ENCODE measurements at regions not wholly inside any gene's neighbourhood (a gene's known extent, or its start where the extent isn't known, plus 50 kb on each side); places are given as distances from the start of the nearest gene placed in this dataset.
"Not testable (repeated sequence)": the region's sequence is repeated elsewhere in the genome, so short reads cannot be mapped to it uniquely, and the experiment has no call there.

DNA sequence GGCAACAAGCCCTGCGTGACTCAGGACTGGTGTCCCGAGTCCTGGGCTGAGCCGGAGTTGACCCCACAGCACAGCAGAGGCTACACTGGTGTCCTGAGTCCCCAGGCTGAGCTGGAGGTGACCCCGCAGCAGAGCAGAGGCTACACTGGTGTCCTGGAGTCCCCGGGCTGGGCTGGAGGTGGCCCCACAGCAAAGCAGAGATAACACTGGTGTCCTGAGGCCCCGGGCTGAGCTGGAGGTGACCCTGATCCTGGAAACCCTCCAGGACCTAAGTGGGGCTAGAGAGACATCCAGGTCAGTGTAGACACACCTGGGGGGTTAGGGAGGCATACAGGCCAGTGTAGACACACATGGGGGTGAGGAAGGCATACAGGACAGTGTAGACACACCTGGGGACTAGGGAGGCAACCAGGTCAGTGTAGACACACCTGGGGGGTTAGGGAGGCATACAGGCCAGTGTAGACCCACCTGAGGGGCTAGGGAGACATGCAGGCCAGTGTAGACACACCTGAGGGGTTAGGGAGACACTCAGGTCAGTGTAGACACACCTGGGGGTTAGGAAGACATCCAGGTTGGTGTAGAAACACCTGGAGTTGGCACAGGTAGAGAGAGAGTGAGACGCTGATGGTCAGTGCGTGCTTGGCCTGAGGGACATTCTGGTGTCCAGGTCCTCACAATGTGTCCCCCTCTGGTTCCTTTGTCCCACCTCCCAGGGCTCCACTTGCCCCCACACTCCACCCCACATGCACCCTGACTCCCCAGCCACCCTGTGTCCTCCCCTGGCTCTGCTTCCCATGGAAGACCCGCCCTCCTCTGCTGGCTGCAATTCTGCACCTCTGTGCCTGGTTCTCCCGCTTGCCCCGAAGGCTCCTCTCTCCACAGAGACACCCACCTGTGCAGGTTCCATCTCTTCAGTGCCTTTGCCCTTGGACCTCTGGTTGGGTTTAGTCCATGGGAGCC lies 321.6 kb upstream of the SFSWAP start:
- ATAC-seq: no peak
- H3K27me3 ChIP-seq: peaks cover 0 to 65% of the 10 kb centered on the region in 2 donors
- intact Hi-C loops (cut with DNase I): no loop called here

DNA sequence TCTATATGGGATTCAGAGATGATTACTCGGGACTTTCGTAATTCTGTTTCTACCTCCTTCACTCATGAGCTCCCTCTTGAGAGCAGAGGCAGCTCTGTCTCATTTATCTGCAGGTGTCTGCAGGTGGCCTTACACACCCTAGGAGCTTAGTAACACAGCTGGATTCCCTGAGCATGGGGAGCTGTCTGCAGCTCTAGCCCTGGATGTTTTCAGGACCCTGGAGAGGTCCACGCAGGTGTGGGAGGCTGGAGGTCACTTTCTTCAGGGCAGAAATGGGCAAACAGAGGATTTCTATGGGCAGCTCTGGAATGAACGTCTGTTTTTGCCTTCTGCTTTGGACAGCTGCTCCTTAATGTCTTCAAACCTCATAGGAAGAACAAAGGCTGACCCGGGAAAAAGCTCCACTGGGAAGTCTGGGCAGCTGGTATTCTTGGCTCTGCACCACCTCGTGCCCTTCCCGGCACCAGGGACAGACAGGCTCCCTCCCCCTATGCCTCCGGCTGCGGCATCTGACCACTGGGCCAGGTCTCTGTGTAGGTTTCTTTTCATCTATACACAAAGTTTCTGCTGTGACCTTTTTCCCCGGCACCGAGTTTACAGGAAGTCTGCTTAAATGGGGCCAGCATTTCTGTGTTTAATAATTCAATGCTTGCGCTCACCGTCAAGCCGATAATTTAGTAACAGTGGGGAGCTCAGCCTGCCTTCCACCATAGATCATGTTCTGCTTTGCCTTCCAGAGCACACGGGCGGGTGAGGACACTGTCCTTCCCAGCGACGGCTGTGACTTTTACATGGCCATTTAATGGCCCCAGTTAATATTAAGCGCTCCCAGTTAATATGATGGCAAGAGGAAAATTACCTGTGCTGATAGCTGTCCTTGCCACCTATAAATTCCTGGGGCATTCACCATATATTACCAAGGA lies 320.2 kb upstream of the SFSWAP start:
- TF ChIP-seq, protein P1, sequence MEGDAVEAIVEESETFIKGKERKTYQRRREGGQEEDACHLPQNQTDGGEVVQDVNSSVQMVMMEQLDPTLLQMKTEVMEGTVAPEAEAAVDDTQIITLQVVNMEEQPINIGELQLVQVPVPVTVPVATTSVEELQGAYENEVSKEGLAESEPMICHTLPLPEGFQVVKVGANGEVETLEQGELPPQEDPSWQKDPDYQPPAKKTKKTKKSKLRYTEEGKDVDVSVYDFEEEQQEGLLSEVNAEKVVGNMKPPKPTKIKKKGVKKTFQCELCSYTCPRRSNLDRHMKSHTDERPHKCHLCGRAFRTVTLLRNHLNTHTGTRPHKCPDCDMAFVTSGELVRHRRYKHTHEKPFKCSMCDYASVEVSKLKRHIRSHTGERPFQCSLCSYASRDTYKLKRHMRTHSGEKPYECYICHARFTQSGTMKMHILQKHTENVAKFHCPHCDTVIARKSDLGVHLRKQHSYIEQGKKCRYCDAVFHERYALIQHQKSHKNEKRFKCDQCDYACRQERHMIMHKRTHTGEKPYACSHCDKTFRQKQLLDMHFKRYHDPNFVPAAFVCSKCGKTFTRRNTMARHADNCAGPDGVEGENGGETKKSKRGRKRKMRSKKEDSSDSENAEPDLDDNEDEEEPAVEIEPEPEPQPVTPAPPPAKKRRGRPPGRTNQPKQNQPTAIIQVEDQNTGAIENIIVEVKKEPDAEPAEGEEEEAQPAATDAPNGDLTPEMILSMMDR (IDR thresholded peaks at IDR 0.05): no peak
- Histone ChIP-seq H3K4me1 (no peaks in the 10 kb centered on the region), H3K4me3 (no peak overlapping the region), H3K36me3 (no peaks in the 10 kb centered on the region), H3K27me3 (peaks cover 0 to 52% of the 10 kb centered on the region in 2 donors), H3K9me3 (no peaks in the 10 kb centered on the region), H3K27ac (no peak overlapping the region)
- intact Hi-C loops (cut with DNase I): no loop called here
- DNase-seq (peak in 1 of 4 donors; percentile 41), ATAC-seq (peak; percentile 74)

More for the DNA sequence above, 321.6 kb upstream of the SFSWAP start:
- Histone ChIP-seq H3K27ac (no peak overlapping the region), H3K4me1 (no peaks in the 10 kb centered on the region), H3K4me3 (no peak overlapping the region), H3K9me3 (no peaks in the 10 kb centered on the region), H3K36me3 (no peaks in the 10 kb centered on the region)
- TF ChIP-seq, protein P1 (IDR thresholded peaks at IDR 0.05): no peak
- no peak for DNase-seq

DNA sequence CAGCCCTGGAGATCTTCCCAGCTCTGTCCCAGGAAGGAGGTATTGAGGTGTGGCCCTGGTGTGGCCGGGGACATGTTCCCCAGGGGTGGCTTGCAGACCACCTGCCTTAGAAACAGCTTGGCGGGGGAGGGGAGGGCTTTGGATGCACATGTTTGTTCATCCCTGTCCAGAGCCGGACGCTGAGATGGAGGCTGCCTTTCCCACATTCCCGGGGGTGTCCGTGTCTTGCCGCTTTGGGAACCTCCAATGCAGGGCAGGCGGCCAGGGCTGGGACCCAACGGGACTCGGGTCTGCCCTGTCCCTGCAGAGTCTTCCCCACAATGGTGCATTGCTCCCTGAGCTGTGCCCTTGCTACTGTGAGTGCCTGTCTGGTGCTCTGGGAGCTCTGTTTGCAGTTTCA lies 319.5 kb upstream of the SFSWAP start:
- Histone ChIP-seq H3K9me3 (peaks cover 0 to 4% of the 10 kb centered on the region in 2 donors), H3K4me3 (no peak overlapping the region), H3K27ac (no peak overlapping the region), H3K27me3 (peaks cover 0 to 44% of the 10 kb centered on the region in 2 donors), H3K4me1 (no peaks in the 10 kb centered on the region), H3K36me3 (no peaks in the 10 kb centered on the region)
- TF ChIP-seq, protein P1 (IDR thresholded peaks at IDR 0.05): no peak
- intact Hi-C loops (cut with DNase I): no loop called here
- ATAC-seq (no peak), DNase-seq (no peak)

DNA sequence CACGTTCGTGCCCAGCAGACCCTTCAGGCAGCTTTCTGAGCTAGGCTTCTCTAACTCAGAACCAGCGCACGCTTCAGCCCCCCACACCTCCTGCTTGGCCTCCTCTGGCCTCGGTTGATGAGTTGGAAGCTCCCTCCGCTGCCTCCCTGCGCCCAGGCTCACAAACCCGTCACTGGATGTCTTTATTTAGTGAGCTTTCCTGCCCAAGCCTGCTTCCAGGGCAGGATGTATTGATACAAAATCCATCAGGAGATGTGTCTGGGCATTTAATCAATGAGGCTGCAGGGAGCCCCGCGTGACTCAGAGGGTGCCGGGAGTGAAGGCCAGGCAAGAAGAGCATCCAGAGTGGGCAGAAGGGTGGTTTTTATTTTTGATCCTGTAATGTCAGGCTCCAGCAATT lies 316.1 kb upstream of the SFSWAP start:
- peaks cover 0 to 26% of the 10 kb centered on the region in 2 donors for H3K9me3 ChIP-seq
- H3K4me1 ChIP-seq; H3K36me3 ChIP-seq; DNase-seq; ATAC-seq; H3K27ac ChIP-seq; intact Hi-C loops (cut with DNase I); H3K4me3 ChIP-seq: not testable (repeated sequence)
- H3K27me3 ChIP-seq: peaks cover 0 to 23% of the 10 kb centered on the region in 2 donors

DNA sequence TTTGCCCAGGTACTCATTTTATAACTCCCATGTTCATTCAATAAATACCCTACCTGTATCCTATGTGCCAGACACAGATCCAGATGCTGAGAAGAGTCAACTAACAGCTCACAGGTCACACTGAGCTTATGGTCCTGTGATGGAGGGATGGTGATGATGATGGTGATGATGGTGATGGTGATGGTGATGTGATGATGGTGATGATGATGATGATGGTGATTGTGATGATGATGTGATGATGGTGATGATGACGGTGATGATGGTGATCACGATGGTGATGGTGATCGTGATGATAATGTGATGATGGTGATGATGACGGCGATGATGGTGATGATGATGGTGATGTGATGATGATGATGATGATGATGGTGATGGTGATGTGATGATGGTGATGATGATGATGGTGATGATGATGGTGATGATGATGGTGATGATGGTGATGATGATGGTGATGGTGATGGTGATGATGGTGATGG lies 315.6 kb upstream of the SFSWAP start:
- H3K4me3 ChIP-seq; DNase-seq; ATAC-seq; H3K4me1 ChIP-seq; H3K27ac ChIP-seq; H3K36me3 ChIP-seq; intact Hi-C loops (cut with DNase I): not testable (repeated sequence)
- Histone ChIP-seq H3K9me3 (peaks cover 0 to 26% of the 10 kb centered on the region in 2 donors), H3K27me3 (peaks cover 0 to 18% of the 10 kb centered on the region in 2 donors)

All from left lung (tissue), 4 donors.